ENCODE measurements at regions not wholly inside any gene's neighbourhood (a gene's known extent, or its start where the extent isn't known, plus 50 kb on each side); places are given as distances from the start of the nearest gene placed in this dataset.
"Not testable (repeated sequence)": the region's sequence is repeated elsewhere in the genome, so short reads cannot be mapped to it uniquely, and the experiment has no call there.

DNA sequence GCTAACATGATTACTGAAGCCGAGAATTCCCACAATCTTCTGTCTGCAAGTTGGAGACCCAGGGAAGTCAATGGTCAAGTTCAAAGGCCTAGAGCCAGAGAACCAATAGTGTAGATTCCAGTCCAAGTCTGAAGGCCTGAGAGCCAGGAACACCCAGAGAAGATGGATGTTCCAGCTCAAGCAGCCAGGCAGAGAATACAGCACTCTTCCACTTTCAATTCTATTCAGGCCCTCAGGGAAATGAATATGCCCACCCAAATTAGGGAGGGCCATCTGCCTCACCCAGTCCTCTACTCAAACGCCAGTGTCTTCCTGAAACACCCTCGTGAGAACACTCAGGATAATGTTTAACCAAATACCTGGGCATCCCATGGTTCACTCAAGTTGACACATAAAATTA lies 123.5 kb downstream of the THBS2 start:
- H3K4me3 ChIP-seq (ENCODE audit: low read depth in 1 of 2, low read length in 2 of 2), result no peak overlapping the region
- WGBS, 2 donors, result 81 to 82% methylated on average over 3 of the region's 3 CpGs
- H3K36me3 ChIP-seq (ENCODE audit: control insufficient read depth in 2 of 2, insufficient read depth in 2 of 2, low read length in 1 of 2), result no peaks in the 10 kb centered on the region
- no peaks in the 10 kb centered on the region for H3K9me3 ChIP-seq (ENCODE audit: control insufficient read depth in 2 of 2, insufficient read depth in 1 of 2, low read depth in 1 of 2, low read length in 1 of 2)
- H3K4me1 ChIP-seq (ENCODE audit: control insufficient read depth in 2 of 2, insufficient read depth in 2 of 2, low read length in 1 of 2), result peaks cover 0 to 3% of the 10 kb centered on the region in 2 donors
- H3K27ac ChIP-seq (ENCODE audit: low read depth in 2 of 2, low read length in 1 of 2), result no peak overlapping the region
- no peaks in the 10 kb centered on the region for H3K27me3 ChIP-seq (ENCODE audit: control insufficient read depth in 1 of 2, insufficient read depth in 2 of 2, low read length in 2 of 2)

- 90 to 91% methylated on average over 3 of the region's 3 CpGs for WGBS, 2 donors
These were observed 132.6 kb downstream of the THBS2 start for GRCh38 chr6:169121013-169121412.

DNA sequence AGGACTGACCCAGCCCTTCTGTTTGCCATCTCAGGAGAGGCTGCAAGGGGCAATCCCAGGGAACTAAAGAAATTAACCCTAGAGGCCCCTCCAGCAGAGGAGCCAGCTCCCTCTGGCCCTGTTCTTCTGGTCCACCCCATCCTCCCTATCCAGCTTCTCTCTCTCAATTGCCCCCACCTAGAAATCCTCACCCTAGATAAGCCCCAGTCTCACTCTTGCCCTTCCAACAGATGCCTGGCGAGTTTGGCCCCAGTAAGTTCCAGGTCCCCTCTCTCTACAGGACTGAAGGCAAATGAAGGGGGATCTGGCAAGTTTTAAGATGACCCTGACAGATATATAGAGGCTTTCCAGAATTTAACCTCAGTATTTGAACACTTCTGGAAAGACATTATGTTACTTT lies 134.0 kb downstream of the THBS2 start:
- Histone ChIP-seq H3K27ac (ENCODE audit: low read depth in 2 of 2, low read length in 1 of 2) (no peak overlapping the region), H3K27me3 (ENCODE audit: control insufficient read depth in 1 of 2, insufficient read depth in 2 of 2, low read length in 2 of 2) (no peaks in the 10 kb centered on the region), H3K4me3 (ENCODE audit: low read depth in 1 of 2, low read length in 2 of 2) (no peak overlapping the region), H3K36me3 (ENCODE audit: control insufficient read depth in 2 of 2, insufficient read depth in 2 of 2, low read length in 1 of 2) (no peaks in the 10 kb centered on the region), H3K9me3 (ENCODE audit: control insufficient read depth in 2 of 2, insufficient read depth in 1 of 2, low read depth in 1 of 2, low read length in 1 of 2) (no peaks in the 10 kb centered on the region), H3K4me1 (ENCODE audit: control insufficient read depth in 2 of 2, insufficient read depth in 2 of 2, low read length in 1 of 2) (no peaks in the 10 kb centered on the region)
- WGBS, 2 donors, result 86 to 90% methylated on average over 1 of the region's 1 CpG

More at GRCh38 chr6:169121013-169121412, 132.6 kb downstream of the THBS2 start:
- Histone ChIP-seq H3K27ac (ENCODE audit: low read depth in 2 of 2, low read length in 1 of 2) (no peak overlapping the region), H3K9me3 (ENCODE audit: control insufficient read depth in 2 of 2, insufficient read depth in 1 of 2, low read depth in 1 of 2, low read length in 1 of 2) (no peaks in the 10 kb centered on the region), H3K27me3 (ENCODE audit: control insufficient read depth in 1 of 2, insufficient read depth in 2 of 2, low read length in 2 of 2) (no peaks in the 10 kb centered on the region), H3K4me1 (ENCODE audit: control insufficient read depth in 2 of 2, insufficient read depth in 2 of 2, low read length in 1 of 2) (no peaks in the 10 kb centered on the region), H3K36me3 (ENCODE audit: control insufficient read depth in 2 of 2, insufficient read depth in 2 of 2, low read length in 1 of 2) (no peaks in the 10 kb centered on the region), H3K4me3 (ENCODE audit: low read depth in 1 of 2, low read length in 2 of 2) (no peak overlapping the region)

DNA sequence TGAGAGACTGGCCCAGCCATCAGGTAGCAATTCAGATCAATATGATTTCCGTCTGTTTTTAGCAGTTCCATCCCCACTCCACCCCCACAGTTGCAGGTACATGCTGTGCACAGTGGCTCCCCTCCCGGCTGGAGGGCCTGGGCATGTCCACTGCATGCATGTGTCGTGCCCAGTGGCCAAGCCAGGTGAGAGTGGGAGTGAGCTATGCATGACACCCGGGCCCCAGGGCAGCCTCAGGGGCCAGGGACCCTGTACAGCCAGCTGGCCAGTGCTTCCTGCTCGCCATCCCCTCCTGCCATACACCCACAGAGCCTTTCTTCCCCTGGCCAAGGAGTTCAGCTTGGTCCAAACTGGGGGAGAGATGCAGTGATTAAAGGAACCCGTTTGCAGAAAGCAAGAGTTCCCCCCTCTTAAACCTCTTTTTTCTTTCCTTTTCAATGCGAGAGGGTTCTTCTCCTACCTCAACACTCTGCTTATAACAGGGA lies 135.3 kb downstream of the THBS2 start:
- Histone ChIP-seq H3K36me3 (ENCODE audit: control insufficient read depth in 2 of 2, insufficient read depth in 2 of 2, low read length in 1 of 2) (no peaks in the 10 kb centered on the region), H3K4me1 (ENCODE audit: control insufficient read depth in 2 of 2, insufficient read depth in 2 of 2, low read length in 1 of 2) (no peaks in the 10 kb centered on the region), H3K4me3 (ENCODE audit: low read depth in 1 of 2, low read length in 2 of 2) (no peak overlapping the region), H3K9me3 (ENCODE audit: control insufficient read depth in 2 of 2, insufficient read depth in 1 of 2, low read depth in 1 of 2, low read length in 1 of 2) (no peaks in the 10 kb centered on the region), H3K27me3 (ENCODE audit: control insufficient read depth in 1 of 2, insufficient read depth in 2 of 2, low read length in 2 of 2) (no peaks in the 10 kb centered on the region), H3K27ac (ENCODE audit: low read depth in 2 of 2, low read length in 1 of 2) (no peak overlapping the region)
- 75 to 79% methylated on average over 7 of the region's 7 CpGs for WGBS, 2 donors

GRCh38 chr6:169117663-169118062 lies 136.0 kb downstream of the THBS2 start:
- 71 to 84% methylated on average over 7 of the region's 7 CpGs for WGBS, 2 donors
- Histone ChIP-seq H3K4me1 (ENCODE audit: control insufficient read depth in 2 of 2, insufficient read depth in 2 of 2, low read length in 1 of 2) (no peaks in the 10 kb centered on the region), H3K27ac (ENCODE audit: low read depth in 2 of 2, low read length in 1 of 2) (no peak overlapping the region), H3K9me3 (ENCODE audit: control insufficient read depth in 2 of 2, insufficient read depth in 1 of 2, low read depth in 1 of 2, low read length in 1 of 2) (no peaks in the 10 kb centered on the region), H3K4me3 (ENCODE audit: low read depth in 1 of 2, low read length in 2 of 2) (no peak overlapping the region), H3K27me3 (ENCODE audit: control insufficient read depth in 1 of 2, insufficient read depth in 2 of 2, low read length in 2 of 2) (no peaks in the 10 kb centered on the region), H3K36me3 (ENCODE audit: control insufficient read depth in 2 of 2, insufficient read depth in 2 of 2, low read length in 1 of 2) (no peaks in the 10 kb centered on the region)

- H3K9me3 ChIP-seq (ENCODE audit: control insufficient read depth in 2 of 2, insufficient read depth in 1 of 2, low read depth in 1 of 2, low read length in 1 of 2), result no peaks in the 10 kb centered on the region
- no peak overlapping the region for H3K27ac ChIP-seq (ENCODE audit: low read depth in 2 of 2, low read length in 1 of 2)
- no peaks in the 10 kb centered on the region for H3K4me1 ChIP-seq (ENCODE audit: control insufficient read depth in 2 of 2, insufficient read depth in 2 of 2, low read length in 1 of 2)
- no peaks in the 10 kb centered on the region for H3K36me3 ChIP-seq (ENCODE audit: control insufficient read depth in 2 of 2, insufficient read depth in 2 of 2, low read length in 1 of 2)
- H3K27me3 ChIP-seq (ENCODE audit: control insufficient read depth in 1 of 2, insufficient read depth in 2 of 2, low read length in 2 of 2), result no peaks in the 10 kb centered on the region
- WGBS, 2 donors, result 80 to 81% methylated on average over 3 of the region's 3 CpGs
- H3K4me3 ChIP-seq (ENCODE audit: low read depth in 1 of 2, low read length in 2 of 2), result no peak overlapping the region
These were observed 138.0 kb downstream of the THBS2 start for GRCh38 chr6:169115632-169116031.

GRCh38 chr6:169114632-169115031 lies 139.0 kb downstream of the THBS2 start:
- not testable (repeated sequence) for H3K27ac ChIP-seq (ENCODE audit: low read depth in 2 of 2, low read length in 1 of 2); H3K4me3 ChIP-seq (ENCODE audit: low read depth in 1 of 2, low read length in 2 of 2); H3K27me3 ChIP-seq (ENCODE audit: control insufficient read depth in 1 of 2, insufficient read depth in 2 of 2, low read length in 2 of 2); H3K4me1 ChIP-seq (ENCODE audit: control insufficient read depth in 2 of 2, insufficient read depth in 2 of 2, low read length in 1 of 2); H3K9me3 ChIP-seq (ENCODE audit: control insufficient read depth in 2 of 2, insufficient read depth in 1 of 2, low read depth in 1 of 2, low read length in 1 of 2); H3K36me3 ChIP-seq (ENCODE audit: control insufficient read depth in 2 of 2, insufficient read depth in 2 of 2, low read length in 1 of 2)
- WGBS, 2 donors, result 66 to 72% methylated on average over 8 of the region's 8 CpGs

DNA sequence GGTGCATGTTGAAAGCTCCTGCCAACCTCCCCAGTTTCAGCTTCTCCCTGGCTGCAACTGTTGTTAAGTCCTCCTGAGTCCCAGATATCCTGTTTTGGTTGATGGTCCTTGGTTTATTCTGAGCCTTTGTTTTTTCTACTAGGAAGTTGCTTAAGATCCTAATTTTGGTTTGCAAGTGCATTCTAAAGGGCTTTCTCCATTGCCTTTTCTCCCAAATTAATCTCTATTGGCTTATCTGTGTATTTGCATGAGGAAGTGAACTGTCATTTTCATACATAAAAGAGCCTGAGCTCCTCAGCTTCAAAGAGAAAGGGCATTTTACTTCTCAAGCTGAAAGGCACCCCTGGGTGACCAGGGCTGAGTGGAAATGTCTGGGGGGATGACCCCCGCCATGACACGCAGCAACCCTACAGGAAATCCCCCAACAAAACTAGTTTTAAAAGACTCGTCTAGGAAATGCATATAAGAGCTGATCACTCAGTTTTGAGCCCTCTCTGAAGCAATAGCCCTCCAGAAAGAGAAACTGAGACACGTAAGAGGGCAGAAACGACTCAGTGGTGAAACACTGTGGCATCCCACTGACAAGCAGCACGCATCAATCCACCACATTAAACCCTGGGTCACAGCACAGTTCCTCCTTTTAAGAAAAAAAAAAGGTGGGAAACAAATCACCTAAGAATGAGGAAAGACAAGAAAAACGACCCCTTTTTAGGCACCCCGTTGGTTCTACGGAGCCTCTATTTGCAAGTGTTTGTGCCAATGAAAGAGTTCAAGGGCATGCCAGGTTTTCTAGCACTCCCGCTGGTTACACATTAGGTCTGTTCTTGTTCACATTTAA lies 140.9 kb downstream of the THBS2 start:
- H3K27ac ChIP-seq (ENCODE audit: low read depth in 2 of 2, low read length in 1 of 2), result no peak overlapping the region
- 50 to 56% methylated on average over 10 of the region's 10 CpGs for WGBS, 2 donors

DNA sequence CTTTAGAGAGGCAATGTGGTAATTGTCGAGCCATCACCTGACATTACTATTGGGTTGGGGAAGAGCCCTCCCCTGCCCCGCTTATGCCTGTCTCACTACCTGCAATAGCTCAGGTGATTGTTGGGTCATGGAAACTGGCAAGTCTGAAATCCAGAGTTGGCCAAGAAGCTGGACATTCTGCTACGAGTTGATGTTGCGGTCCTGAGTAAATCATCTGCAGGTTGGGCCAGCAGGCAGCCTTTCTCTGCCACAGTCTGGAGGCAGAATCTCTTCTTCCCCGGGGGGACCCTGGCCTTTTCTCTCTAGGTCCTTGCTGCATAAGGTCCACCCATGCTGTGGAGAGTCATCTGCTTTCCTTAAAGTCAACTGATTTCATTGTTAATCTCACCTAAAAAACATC lies 142.4 kb downstream of the THBS2 start:
- Histone ChIP-seq H3K36me3 (ENCODE audit: control insufficient read depth in 2 of 2, insufficient read depth in 2 of 2, low read length in 1 of 2) (no peaks in the 10 kb centered on the region), H3K4me3 (ENCODE audit: low read depth in 1 of 2, low read length in 2 of 2) (no peak overlapping the region), H3K9me3 (ENCODE audit: control insufficient read depth in 2 of 2, insufficient read depth in 1 of 2, low read depth in 1 of 2, low read length in 1 of 2) (no peaks in the 10 kb centered on the region), H3K27ac (ENCODE audit: low read depth in 2 of 2, low read length in 1 of 2) (no peak overlapping the region), H3K27me3 (ENCODE audit: control insufficient read depth in 1 of 2, insufficient read depth in 2 of 2, low read length in 2 of 2) (no peaks in the 10 kb centered on the region), H3K4me1 (ENCODE audit: control insufficient read depth in 2 of 2, insufficient read depth in 2 of 2, low read length in 1 of 2) (no peaks in the 10 kb centered on the region)
- WGBS, 2 donors, result 86 to 90% methylated on average over 5 of the region's 5 CpGs

More for the DNA sequence above, 140.9 kb downstream of the THBS2 start:
- H3K36me3 ChIP-seq (ENCODE audit: control insufficient read depth in 2 of 2, insufficient read depth in 2 of 2, low read length in 1 of 2), result no peaks in the 10 kb centered on the region
- no peaks in the 10 kb centered on the region for H3K4me1 ChIP-seq (ENCODE audit: control insufficient read depth in 2 of 2, insufficient read depth in 2 of 2, low read length in 1 of 2)
- no peaks in the 10 kb centered on the region for H3K27me3 ChIP-seq (ENCODE audit: control insufficient read depth in 1 of 2, insufficient read depth in 2 of 2, low read length in 2 of 2)
- no peak overlapping the region for H3K4me3 ChIP-seq (ENCODE audit: low read depth in 1 of 2, low read length in 2 of 2)
- no peaks in the 10 kb centered on the region for H3K9me3 ChIP-seq (ENCODE audit: control insufficient read depth in 2 of 2, insufficient read depth in 1 of 2, low read depth in 1 of 2, low read length in 1 of 2)

Data from esophagus (tissue), 2 donors.